Suprapubic skin (tissue), 3 donors: ENCODE measurements at regions not wholly inside any gene's neighbourhood (a gene's known extent, or its start where the extent isn't known, plus 50 kb on each side); places are given as distances from the start of the nearest gene placed in this dataset.

Experiments used
- CTCF ChIP-seq, 2 donors: fragments of 200-600 bp in 1 of 2; fragments of 450-650 bp in 1 of 2; sonication (generic) in 1 of 2; IDR thresholded peaks; one replicate each; pipeline ENCODE4 v1.5.1; 2016 to 2019; ENCODE audit warnings: antibody characterized with exemption in 2 of 2, mild to moderate bottlenecking in 1 of 2, moderate library complexity in 1 of 2
- POLR2AphosphoS5 ChIP-seq, 3 donors: sonication (generic); formaldehyde crosslinking; IDR thresholded peaks; one replicate each; pipeline ENCODE4 v1.6.1; 2017; ENCODE audit warnings: antibody characterized with exemption in 3 of 3

- no peak for TF ChIP-seq CTCF (IDR thresholded peaks at IDR 0.05)
- TF ChIP-seq POLR2AphosphoS5 (IDR thresholded peaks at IDR 0.05): no peak
Measured at GRCh38 chr11:134807997-134808396, 396.0 kb upstream of the B3GAT1 start.
